GM19324 (cell line): ENCODE measurements at regions not wholly inside any gene's neighbourhood (a gene's known extent, or its start where the extent isn't known, plus 50 kb on each side); places are given as distances from the start of the nearest gene placed in this dataset.

Experiments
- ATAC-seq: cut with Tn5 transposase; IDR thresholded peaks from one replicate; pipeline ENCODE4 v1.9.1; 2021; ENCODE audit warnings: mild to moderate bottlenecking, moderate library complexity; ENCODE audit not compliant: unreplicated experiment, low FRiP score

GRCh38 chr6:14804001-14804784 is 441.7 kb upstream of the JARID2 start:
- no peak for ATAC-seq

GRCh38 chr6:14804785-14805210 is 441.1 kb upstream of the JARID2 start:
- no peak for ATAC-seq

GRCh38 chr6:14806101-14806500 is 439.8 kb upstream of the JARID2 start:
- no peak for ATAC-seq

GRCh38 chr6:14807130-14807529 is 438.7 kb upstream of the JARID2 start:
- ATAC-seq: no peak

- ATAC-seq: no peak
Observed at GRCh38 chr6:14807971-14808370, 437.9 kb upstream of the JARID2 start.

GRCh38 chr6:14810021-14810420 is 435.8 kb upstream of the JARID2 start:
- no peak for ATAC-seq

- ATAC-seq: no peak
Observed at GRCh38 chr6:14811775-14812428, 434.0 kb upstream of the JARID2 start.

- ATAC-seq: no peak
Observed at GRCh38 chr6:14814016-14814415, 431.9 kb upstream of the JARID2 start.

- no peak for ATAC-seq
Observed at GRCh38 chr6:14816116-14816859, 429.6 kb upstream of the JARID2 start.

GRCh38 chr6:14817074-14817473 is 428.8 kb upstream of the JARID2 start:
- ATAC-seq: no peak

GRCh38 chr6:14818422-14818884 is 427.4 kb upstream of the JARID2 start:
- no peak for ATAC-seq

GRCh38 chr6:14819001-14819400 is 426.9 kb upstream of the JARID2 start:
- ATAC-seq: no peak

GRCh38 chr6:14819840-14820420 is 425.9 kb upstream of the JARID2 start:
- no peak for ATAC-seq

GRCh38 chr6:14822012-14822553 is 423.8 kb upstream of the JARID2 start:
- ATAC-seq: no peak

GRCh38 chr6:14822679-14823078 is 423.2 kb upstream of the JARID2 start:
- ATAC-seq: no peak

GRCh38 chr6:14824060-14824459 is 421.8 kb upstream of the JARID2 start:
- no peak for ATAC-seq

GRCh38 chr6:14824484-14825275 is 421.2 kb upstream of the JARID2 start:
- no peak for ATAC-seq

- ATAC-seq: no peak
Observed at GRCh38 chr6:14826456-14826855, 419.4 kb upstream of the JARID2 start.

- no peak for ATAC-seq
Observed at GRCh38 chr6:14827354-14827753, 418.5 kb upstream of the JARID2 start.

GRCh38 chr6:14828201-14828611 is 417.7 kb upstream of the JARID2 start:
- ATAC-seq: no peak
